Hepatocyte (in vitro differentiated cells): ENCODE measurements at regions not wholly inside any gene's neighbourhood (a gene's known extent, or its start where the extent isn't known, plus 50 kb on each side); places are given as distances from the start of the nearest gene placed in this dataset.
"Not testable (repeated sequence)": the region's sequence is repeated elsewhere in the genome, so short reads cannot be mapped to it uniquely, and the experiment has no call there.

Experiments
- DNase-seq: peaks from one replicate; pipeline ENCODE4 v3.0.0-alpha.2; 2016; ENCODE audit warnings: low spot score
- H2AFZ ChIP-seq: fragments of 200-600 bp; sonication (generic); 2 replicates; pipeline ENCODE4 v1.6.0; 2016; ENCODE audit warnings: antibody characterized with exemption, mild to moderate bottlenecking
- H3K27ac ChIP-seq: fragments of 200-600 bp; sonication (generic); 2 replicates; pipeline ENCODE4 v1.5.1; 2016; ENCODE audit warnings: mild to moderate bottlenecking
- H3K27me3 ChIP-seq: fragments of 200-600 bp; sonication (generic); 2 replicates; pipeline ENCODE4 v1.6.1; 2016
- H3K36me3 ChIP-seq: fragments of 200-600 bp; sonication (generic); replicated peaks from 2 replicates; pipeline ENCODE4 v1.5.1; 2016; ENCODE audit warnings: low read depth; ENCODE audit not compliant: insufficient read depth
- H3K4me1 ChIP-seq: fragments of 200-600 bp; sonication (generic); 2 replicates; pipeline ENCODE4 v1.5.1; 2016; ENCODE audit warnings: mild to moderate bottlenecking, moderate library complexity; ENCODE audit not compliant: insufficient read depth
- H3K4me2 ChIP-seq: fragments of 200-600 bp; sonication (generic); 2 replicates; pipeline ENCODE4 v1.6.0; 2016
- H3K4me3 ChIP-seq: fragments of 200-600 bp; sonication (generic); 2 replicates; pipeline ENCODE4 v1.5.1; 2016; ENCODE audit warnings: mild to moderate bottlenecking
- H3K79me2 ChIP-seq: fragments of 200-600 bp; sonication (generic); 2 replicates; pipeline ENCODE4 v1.6.0; 2017; ENCODE audit warnings: mild to moderate bottlenecking
- H3K9me2 ChIP-seq: fragments of 200-600 bp; sonication (generic); replicated peaks from 2 replicates; pipeline ENCODE4 v1.6.0; 2017; ENCODE audit warnings: mild to moderate bottlenecking; ENCODE audit not compliant: insufficient read depth
- H3K9me3 ChIP-seq: fragments of 200-600 bp; sonication (generic); 2 replicates; pipeline ENCODE4 v1.5.1; 2016; ENCODE audit warnings: low read depth, mild to moderate bottlenecking
- H4K20me1 ChIP-seq: fragments of 200-600 bp; sonication (generic); 2 replicates; pipeline ENCODE4 v1.6.0; 2016; ENCODE audit warnings: mild to moderate bottlenecking; ENCODE audit not compliant: insufficient read depth, poor library complexity, severe bottlenecking
- EZH2 ChIP-seq: fragments of 200-600 bp; sonication (generic); IDR thresholded peaks from 2 replicates; pipeline ENCODE4 v1.6.1; 2016; ENCODE audit warnings: antibody characterized with exemption, mild to moderate bottlenecking, borderline replicate concordance
- EZH2phosphoT487 ChIP-seq: fragments of 200-600 bp; sonication (generic); IDR thresholded peaks from one replicate; pipeline ENCODE4 v1.6.1; 2018; ENCODE audit warnings: antibody characterized with exemption, mild to moderate bottlenecking, low read depth, moderate library complexity; ENCODE audit not compliant: unreplicated experiment, severe bottlenecking
- WGBS: methylation state at CpG from one replicate; pipeline ENCODE4 v1.1.6; 2016; ENCODE audit warnings: low lambda C conversion rate; ENCODE audit errors: missing lambda C conversion rate; 5-methylcytosine and 5-hydroxymethylcytosine counted together
- TF ChIP-seq, protein P1 (sequence below): fragments of 200-600 bp; sonication (generic); IDR thresholded peaks from 2 replicates; pipeline ENCODE4 v1.5.1; 2016; ENCODE audit warnings: antibody characterized with exemption, mild to moderate bottlenecking; ENCODE audit not compliant: poor library complexity

- no peak overlapping the region for H3K4me3 ChIP-seq
- no peaks in the 10 kb centered on the region for H3K9me2 ChIP-seq
- H3K9me3 ChIP-seq = no peaks in the 10 kb centered on the region
- H3K79me2 ChIP-seq = no peaks in the 10 kb centered on the region
- H3K36me3 ChIP-seq = no peaks in the 10 kb centered on the region
- H2AFZ ChIP-seq = no peak overlapping the region
- H4K20me1 ChIP-seq = no peaks in the 10 kb centered on the region
- no peak overlapping the region for H3K27ac ChIP-seq
- no peak overlapping the region for H3K4me2 ChIP-seq
- DNase-seq = no peak
- 95% methylated on average over 10 of the region's 10 CpGs for WGBS
- no peaks in the 10 kb centered on the region for H3K4me1 ChIP-seq
- TF ChIP-seq EZH2 = no peak
- H3K27me3 ChIP-seq = no peaks in the 10 kb centered on the region
Observed at GRCh38 chr22:22322792-22323191, 78.2 kb downstream of the VPREB1 start.

- H3K9me2 ChIP-seq = no peaks in the 10 kb centered on the region
- no peak overlapping the region for H3K4me2 ChIP-seq
- no peaks in the 10 kb centered on the region for H3K36me3 ChIP-seq
- H3K27ac ChIP-seq = no peak overlapping the region
- WGBS = 87% methylated on average over 2 of the region's 2 CpGs
- no peaks in the 10 kb centered on the region for H3K4me1 ChIP-seq
- TF ChIP-seq EZH2 = no peak
- TF ChIP-seq EZH2phosphoT487 = no peak
- TF ChIP-seq, protein P1, sequence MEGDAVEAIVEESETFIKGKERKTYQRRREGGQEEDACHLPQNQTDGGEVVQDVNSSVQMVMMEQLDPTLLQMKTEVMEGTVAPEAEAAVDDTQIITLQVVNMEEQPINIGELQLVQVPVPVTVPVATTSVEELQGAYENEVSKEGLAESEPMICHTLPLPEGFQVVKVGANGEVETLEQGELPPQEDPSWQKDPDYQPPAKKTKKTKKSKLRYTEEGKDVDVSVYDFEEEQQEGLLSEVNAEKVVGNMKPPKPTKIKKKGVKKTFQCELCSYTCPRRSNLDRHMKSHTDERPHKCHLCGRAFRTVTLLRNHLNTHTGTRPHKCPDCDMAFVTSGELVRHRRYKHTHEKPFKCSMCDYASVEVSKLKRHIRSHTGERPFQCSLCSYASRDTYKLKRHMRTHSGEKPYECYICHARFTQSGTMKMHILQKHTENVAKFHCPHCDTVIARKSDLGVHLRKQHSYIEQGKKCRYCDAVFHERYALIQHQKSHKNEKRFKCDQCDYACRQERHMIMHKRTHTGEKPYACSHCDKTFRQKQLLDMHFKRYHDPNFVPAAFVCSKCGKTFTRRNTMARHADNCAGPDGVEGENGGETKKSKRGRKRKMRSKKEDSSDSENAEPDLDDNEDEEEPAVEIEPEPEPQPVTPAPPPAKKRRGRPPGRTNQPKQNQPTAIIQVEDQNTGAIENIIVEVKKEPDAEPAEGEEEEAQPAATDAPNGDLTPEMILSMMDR = no peak
- no peak overlapping the region for H2AFZ ChIP-seq
- H3K27me3 ChIP-seq = peaks cover 8% of the 10 kb centered on the region
- H3K4me3 ChIP-seq = no peak overlapping the region
- no peaks in the 10 kb centered on the region for H3K9me3 ChIP-seq
- DNase-seq = no peak
- no peaks in the 10 kb centered on the region for H4K20me1 ChIP-seq
- no peaks in the 10 kb centered on the region for H3K79me2 ChIP-seq
Observed at GRCh38 chr22:22327723-22328122, 83.1 kb downstream of the VPREB1 start.

- WGBS = 79% methylated on average over 2 of the region's 2 CpGs
- Histone ChIP-seq H3K9me2 (no peaks in the 10 kb centered on the region), H3K79me2 (no peaks in the 10 kb centered on the region), H3K4me1 (no peaks in the 10 kb centered on the region), H2AFZ (no peak overlapping the region), H4K20me1 (no peaks in the 10 kb centered on the region), H3K9me3 (no peaks in the 10 kb centered on the region), H3K36me3 (no peaks in the 10 kb centered on the region), H3K27me3 (peaks cover 8% of the 10 kb centered on the region), H3K27ac (no peak overlapping the region), H3K4me3 (no peak overlapping the region), H3K4me2 (no peak overlapping the region)
- no peak for DNase-seq
- TF ChIP-seq EZH2 = no peak
Observed at GRCh38 chr22:22329792-22330191, 85.2 kb downstream of the VPREB1 start.

DNA sequence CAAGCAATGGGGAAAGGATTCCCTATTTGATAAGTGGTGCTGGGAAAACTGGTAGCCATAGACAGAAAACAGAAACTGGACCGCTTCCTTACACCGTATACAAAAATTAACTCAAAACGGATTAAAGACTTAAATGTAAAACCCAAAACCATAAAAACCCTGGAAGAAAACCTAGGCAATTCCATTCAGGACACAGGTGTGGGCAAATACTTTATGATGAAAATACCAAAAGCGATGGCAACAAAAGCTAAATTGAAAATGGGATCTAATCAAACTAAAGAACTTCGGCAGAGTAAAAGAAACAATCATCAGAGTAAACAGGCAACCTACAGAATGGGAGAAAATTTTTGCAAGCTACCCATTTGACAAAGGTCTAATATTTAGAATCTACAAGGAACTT is 91.1 kb downstream of the VPREB1 start:
- H3K4me1 ChIP-seq, H3K36me3 ChIP-seq, H4K20me1 ChIP-seq, H3K9me2 ChIP-seq, H3K9me3 ChIP-seq, H3K27ac ChIP-seq, H3K4me2 ChIP-seq, H3K79me2 ChIP-seq, H2AFZ ChIP-seq, H3K4me3 ChIP-seq, DNase-seq: not testable (repeated sequence)
- H3K27me3 ChIP-seq = peaks cover 15% of the 10 kb centered on the region
- WGBS = 73% methylated on average over 5 of the region's 5 CpGs

- not testable (repeated sequence) for H3K27ac ChIP-seq, H2AFZ ChIP-seq, H3K4me1 ChIP-seq, H3K4me3 ChIP-seq, H3K79me2 ChIP-seq, H3K36me3 ChIP-seq, H3K4me2 ChIP-seq, H3K9me3 ChIP-seq, H3K9me2 ChIP-seq, H4K20me1 ChIP-seq, DNase-seq
- peaks cover 15% of the 10 kb centered on the region for H3K27me3 ChIP-seq
- WGBS = 52% methylated on average over 2 of the region's 2 CpGs
Observed at GRCh38 chr22:22336333-22336732, 91.7 kb downstream of the VPREB1 start.

- not testable (repeated sequence) for H3K36me3 ChIP-seq, H3K9me3 ChIP-seq, H4K20me1 ChIP-seq, DNase-seq, H3K9me2 ChIP-seq, H3K4me1 ChIP-seq, H3K4me3 ChIP-seq, H2AFZ ChIP-seq, H3K4me2 ChIP-seq, H3K79me2 ChIP-seq, H3K27ac ChIP-seq
- peaks cover 15% of the 10 kb centered on the region for H3K27me3 ChIP-seq
- 71% methylated on average over 3 of the region's 3 CpGs for WGBS
Observed at GRCh38 chr22:22338778-22339177, 94.2 kb downstream of the VPREB1 start.
